ENCODE measurements at regions not wholly inside any gene's neighbourhood (a gene's known extent, or its start where the extent isn't known, plus 50 kb on each side); places are given as distances from the start of the nearest gene placed in this dataset.

GRCh38 chr20:63139356-63139755 is 76.6 kb downstream of the YTHDF1 start:
- no peak for TF ChIP-seq REST (IDR thresholded peaks at IDR 0.05)
- no peak for TF ChIP-seq RAD21 (IDR thresholded peaks at IDR 0.05)
- no peak for TF ChIP-seq SP1 (IDR thresholded peaks at IDR 0.05)
- TF ChIP-seq CTCF (IDR thresholded peaks at IDR 0.05; ENCODE audit: low read depth, low read length, missing input control): no peak
- no peak for TF ChIP-seq ATF3 (IDR thresholded peaks at IDR 0.05)
- no peak for TF ChIP-seq JUND (IDR thresholded peaks at IDR 0.05)
- TF ChIP-seq MAX (IDR thresholded peaks at IDR 0.05): no peak
- TF ChIP-seq RXRA (IDR thresholded peaks at IDR 0.05): no peak
- TF ChIP-seq TAF1 (conservative IDR thresholded peaks at IDR 0.05): no peak
- no peak for TF ChIP-seq YY1 (IDR thresholded peaks at IDR 0.05)
- TF ChIP-seq EGR1 (IDR thresholded peaks at IDR 0.05; ENCODE audit: low read depth in 2 of 2): no peak
- no peak for TF ChIP-seq NR2F2 (IDR thresholded peaks at IDR 0.05)
